ENCODE measurements at regions not wholly inside any gene's neighbourhood (a gene's known extent, or its start where the extent isn't known, plus 50 kb on each side); places are given as distances from the start of the nearest gene placed in this dataset.

DNA sequence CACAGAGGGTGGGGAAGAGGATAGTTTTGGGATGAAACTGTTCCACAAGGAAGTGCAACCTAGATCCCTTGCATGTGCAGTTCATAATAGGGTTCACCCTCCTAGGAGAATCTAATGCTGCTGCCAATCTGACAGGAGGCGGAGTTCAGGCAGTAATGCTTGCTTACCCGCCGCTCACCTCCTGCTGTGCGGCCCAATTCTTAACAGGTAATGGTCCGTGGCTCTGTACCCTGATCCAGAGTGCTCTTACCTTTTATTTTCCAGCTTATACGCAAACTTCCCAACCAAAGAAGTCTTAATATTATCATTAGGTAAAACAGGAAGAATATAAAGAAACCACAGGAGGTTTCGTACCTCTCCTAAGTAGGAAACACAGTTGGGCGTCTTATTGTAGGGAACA lies 82.7 kb upstream of the CD302 start:
- Histone ChIP-seq H3K27ac (ENCODE audit: low read depth, low read length) (no peak overlapping the region), H3K79me2 (ENCODE audit: control insufficient read depth, insufficient read depth, low read length, poor library complexity) (no peaks in the 10 kb centered on the region), H4K8ac (ENCODE audit: low read depth, low read length) (no peak overlapping the region), H3K36me3 (ENCODE audit: control insufficient read depth in 1 of 2, insufficient read depth in 2 of 2, low read length in 2 of 2) (no peaks in the 10 kb centered on the region), H3K27me3 (ENCODE audit: insufficient read depth, low read length) (no peaks in the 10 kb centered on the region), H3K4me2 (ENCODE audit: low read length) (no peak overlapping the region), H2BK12ac (ENCODE audit: low read length) (no peak overlapping the region), H3K14ac (ENCODE audit: low read length) (no peak overlapping the region), H2AFZ (ENCODE audit: insufficient read depth, low read length, poor library complexity) (no peak overlapping the region), H3K79me1 (ENCODE audit: low read length) (no peaks in the 10 kb centered on the region), H2BK5ac (ENCODE audit: low read depth, low read length, poor library complexity) (no peak overlapping the region), H3K9ac (ENCODE audit: low read length) (no peak overlapping the region), H3K18ac (ENCODE audit: low read length) (no peak overlapping the region), H4K91ac (ENCODE audit: low read depth, low read length) (no peak overlapping the region), H4K12ac (ENCODE audit: low read depth, low read length) (no peak overlapping the region), H3K4me1 (ENCODE audit: control insufficient read depth in 1 of 2, insufficient read depth in 2 of 2, low read length in 2 of 2) (no peaks in the 10 kb centered on the region), H3K9me3 (ENCODE audit: insufficient read depth, low read depth, low read length) (no peaks in the 10 kb centered on the region), H2BK120ac (ENCODE audit: insufficient read depth, low read length, poor library complexity) (no peak overlapping the region), H3K23ac (ENCODE audit: low read length) (no peak overlapping the region), H3K4ac (ENCODE audit: low read depth, low read length) (no peak overlapping the region), H2AK5ac (ENCODE audit: low read length) (no peak overlapping the region), H3K4me3 (ENCODE audit: low read depth, low read length) (no peak overlapping the region)
- DNase-seq, result no peak
- no CpG with 5 or more reads among the region's 8 CpGs for WGBS (ENCODE audit: extremely low coverage, insufficient coverage, insufficient read length)

DNA sequence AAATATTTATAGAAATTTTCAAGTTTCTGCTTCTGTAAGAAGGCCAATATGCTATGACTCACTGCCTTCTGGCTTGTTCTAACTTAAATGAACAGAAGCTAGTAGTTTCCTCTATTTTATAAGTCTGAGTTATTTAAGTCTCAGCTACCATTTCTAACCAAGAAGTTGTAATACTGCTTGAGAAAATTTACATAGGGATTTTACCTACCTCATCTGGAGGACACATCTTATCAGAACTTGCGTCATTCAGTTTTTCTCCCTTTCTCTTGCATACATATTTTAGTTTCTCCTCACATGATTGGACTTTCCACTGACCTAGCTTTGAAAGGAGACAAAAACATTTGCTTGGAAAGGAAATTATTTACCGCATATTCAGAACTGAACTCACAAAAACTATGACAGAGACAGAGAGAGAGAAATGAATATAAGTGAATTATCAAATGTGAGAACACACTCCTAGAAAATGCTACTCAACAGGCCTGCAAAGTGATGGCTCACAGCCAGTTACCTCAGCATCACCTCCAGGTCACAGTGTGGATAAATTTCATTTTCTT lies 81.1 kb upstream of the CD302 start:
- H3K79me1 ChIP-seq (ENCODE audit: low read length), result no peaks in the 10 kb centered on the region
- no peak overlapping the region for H4K8ac ChIP-seq (ENCODE audit: low read depth, low read length)
- H2BK5ac ChIP-seq (ENCODE audit: low read depth, low read length, poor library complexity), result no peak overlapping the region
- H2BK120ac ChIP-seq (ENCODE audit: insufficient read depth, low read length, poor library complexity), result no peak overlapping the region
- H3K4me2 ChIP-seq (ENCODE audit: low read length), result no peak overlapping the region
- no peak for DNase-seq
- H3K36me3 ChIP-seq (ENCODE audit: control insufficient read depth in 1 of 2, insufficient read depth in 2 of 2, low read length in 2 of 2), result no peaks in the 10 kb centered on the region
- H3K9ac ChIP-seq (ENCODE audit: low read length), result no peak overlapping the region
- H4K12ac ChIP-seq (ENCODE audit: low read depth, low read length), result no peak overlapping the region
- H3K4me3 ChIP-seq (ENCODE audit: low read depth, low read length), result no peak overlapping the region
- no peaks in the 10 kb centered on the region for H3K4me1 ChIP-seq (ENCODE audit: control insufficient read depth in 1 of 2, insufficient read depth in 2 of 2, low read length in 2 of 2)
- no peak overlapping the region for H2BK12ac ChIP-seq (ENCODE audit: low read length)
- no peak overlapping the region for H3K4ac ChIP-seq (ENCODE audit: low read depth, low read length)
- no peak overlapping the region for H2AK5ac ChIP-seq (ENCODE audit: low read length)
- H2AFZ ChIP-seq (ENCODE audit: insufficient read depth, low read length, poor library complexity), result no peak overlapping the region
- H4K91ac ChIP-seq (ENCODE audit: low read depth, low read length), result no peak overlapping the region
- no peaks in the 10 kb centered on the region for H3K9me3 ChIP-seq (ENCODE audit: insufficient read depth, low read depth, low read length)
- no peaks in the 10 kb centered on the region for H3K79me2 ChIP-seq (ENCODE audit: control insufficient read depth, insufficient read depth, low read length, poor library complexity)
- no CpG with 5 or more reads among the region's 2 CpGs for WGBS (ENCODE audit: extremely low coverage, insufficient coverage, insufficient read length)
- H3K27me3 ChIP-seq (ENCODE audit: insufficient read depth, low read length), result no peaks in the 10 kb centered on the region
- no peak overlapping the region for H3K23ac ChIP-seq (ENCODE audit: low read length)
- no peak overlapping the region for H3K18ac ChIP-seq (ENCODE audit: low read length)
- no peak overlapping the region for H3K27ac ChIP-seq (ENCODE audit: low read depth, low read length)
- no peak overlapping the region for H3K14ac ChIP-seq (ENCODE audit: low read length)

GRCh38 chr2:159875083-159875482 lies 77.1 kb upstream of the CD302 start:
- Histone ChIP-seq H3K23ac (ENCODE audit: low read length) (no peak overlapping the region), H4K91ac (ENCODE audit: low read depth, low read length) (no peak overlapping the region), H3K18ac (ENCODE audit: low read length) (no peak overlapping the region), H2AK5ac (ENCODE audit: low read length) (no peak overlapping the region), H3K36me3 (ENCODE audit: control insufficient read depth in 1 of 2, insufficient read depth in 2 of 2, low read length in 2 of 2) (no peaks in the 10 kb centered on the region), H3K4me3 (ENCODE audit: low read depth, low read length) (peak overlapping the region; percentile 36), H3K27ac (ENCODE audit: low read depth, low read length) (no peak overlapping the region), H4K8ac (ENCODE audit: low read depth, low read length) (no peak overlapping the region), H2AFZ (ENCODE audit: insufficient read depth, low read length, poor library complexity) (no peak overlapping the region), H3K4ac (ENCODE audit: low read depth, low read length) (no peak overlapping the region), H4K12ac (ENCODE audit: low read depth, low read length) (no peak overlapping the region), H3K27me3 (ENCODE audit: insufficient read depth, low read length) (no peaks in the 10 kb centered on the region), H3K14ac (ENCODE audit: low read length) (no peak overlapping the region), H3K9ac (ENCODE audit: low read length) (no peak overlapping the region), H3K9me3 (ENCODE audit: insufficient read depth, low read depth, low read length) (no peaks in the 10 kb centered on the region), H3K4me1 (ENCODE audit: control insufficient read depth in 1 of 2, insufficient read depth in 2 of 2, low read length in 2 of 2) (no peaks in the 10 kb centered on the region), H2BK120ac (ENCODE audit: insufficient read depth, low read length, poor library complexity) (no peak overlapping the region), H3K4me2 (ENCODE audit: low read length) (no peak overlapping the region), H2BK12ac (ENCODE audit: low read length) (no peak overlapping the region), H2BK5ac (ENCODE audit: low read depth, low read length, poor library complexity) (no peak overlapping the region), H3K79me2 (ENCODE audit: control insufficient read depth, insufficient read depth, low read length, poor library complexity) (no peaks in the 10 kb centered on the region), H3K79me1 (ENCODE audit: low read length) (no peaks in the 10 kb centered on the region)
- WGBS (ENCODE audit: extremely low coverage, insufficient coverage, insufficient read length), result no CpG with 5 or more reads among the region's 3 CpGs
- DNase-seq, result no peak

DNA sequence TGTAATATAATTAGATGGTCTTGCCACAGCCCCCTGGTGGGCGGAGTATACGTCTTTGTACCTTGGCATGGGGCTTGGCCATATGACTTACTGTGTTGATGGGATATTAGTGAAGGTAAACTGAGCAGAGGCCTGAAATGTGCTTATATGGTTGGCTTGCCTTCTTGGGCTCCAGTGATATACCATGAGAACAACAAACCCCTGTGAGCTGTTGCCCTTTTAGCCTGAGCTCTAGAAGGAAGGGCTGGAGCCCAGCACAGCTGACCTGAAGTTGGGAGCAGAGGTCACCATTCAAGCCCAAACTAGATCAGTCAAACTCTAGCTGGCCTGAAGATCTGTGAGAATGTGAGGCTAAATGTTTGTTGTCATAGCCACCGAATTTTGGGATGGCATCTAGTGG lies 75.2 kb upstream of the CD302 start:
- no peak overlapping the region for H2BK5ac ChIP-seq (ENCODE audit: low read depth, low read length, poor library complexity)

More for the DNA sequence above, 75.2 kb upstream of the CD302 start:
- H4K12ac ChIP-seq (ENCODE audit: low read depth, low read length), result no peak overlapping the region
- H3K4me1 ChIP-seq (ENCODE audit: control insufficient read depth in 1 of 2, insufficient read depth in 2 of 2, low read length in 2 of 2), result no peaks in the 10 kb centered on the region
- H3K27me3 ChIP-seq (ENCODE audit: insufficient read depth, low read length), result no peaks in the 10 kb centered on the region
- WGBS (ENCODE audit: extremely low coverage, insufficient coverage, insufficient read length), result no CpG with 5 or more reads among the region's 3 CpGs
- H3K79me1 ChIP-seq (ENCODE audit: low read length), result no peaks in the 10 kb centered on the region
- no peak overlapping the region for H2AFZ ChIP-seq (ENCODE audit: insufficient read depth, low read length, poor library complexity)
- H3K4me2 ChIP-seq (ENCODE audit: low read length), result no peak overlapping the region
- no peak overlapping the region for H3K27ac ChIP-seq (ENCODE audit: low read depth, low read length)
- H3K4ac ChIP-seq (ENCODE audit: low read depth, low read length), result no peak overlapping the region
- no peak overlapping the region for H3K23ac ChIP-seq (ENCODE audit: low read length)
- no peak overlapping the region for H3K4me3 ChIP-seq (ENCODE audit: low read depth, low read length)
- H3K18ac ChIP-seq (ENCODE audit: low read length), result no peak overlapping the region
- H3K9ac ChIP-seq (ENCODE audit: low read length), result no peak overlapping the region
- H2BK120ac ChIP-seq (ENCODE audit: insufficient read depth, low read length, poor library complexity), result no peak overlapping the region
- no peaks in the 10 kb centered on the region for H3K36me3 ChIP-seq (ENCODE audit: control insufficient read depth in 1 of 2, insufficient read depth in 2 of 2, low read length in 2 of 2)
- H2AK5ac ChIP-seq (ENCODE audit: low read length), result no peak overlapping the region
- no peaks in the 10 kb centered on the region for H3K79me2 ChIP-seq (ENCODE audit: control insufficient read depth, insufficient read depth, low read length, poor library complexity)
- no peak overlapping the region for H2BK12ac ChIP-seq (ENCODE audit: low read length)
- no peaks in the 10 kb centered on the region for H3K9me3 ChIP-seq (ENCODE audit: insufficient read depth, low read depth, low read length)
- no peak for DNase-seq
- H4K8ac ChIP-seq (ENCODE audit: low read depth, low read length), result no peak overlapping the region
- H4K91ac ChIP-seq (ENCODE audit: low read depth, low read length), result no peak overlapping the region
- no peak overlapping the region for H3K14ac ChIP-seq (ENCODE audit: low read length)

Data from trophoblast cell (in vitro differentiated cells and primary cell).